BE2C (cell line): ENCODE measurements at regions not wholly inside any gene's neighbourhood (a gene's known extent, or its start where the extent isn't known, plus 50 kb on each side); places are given as distances from the start of the nearest gene placed in this dataset.

Experiments
- DNase-seq: peaks from one replicate; pipeline ENCODE4 v3.0.0-alpha.2; 2020
- H3K27me3 ChIP-seq: fragments of 250-450 bp; sonication (Bioruptor Pico); 2 replicates; pipeline ENCODE4 v1.5.1; 2020; ENCODE audit warnings: mild to moderate bottlenecking
- H3K36me3 ChIP-seq: fragments of 250-450 bp; sonication (Bioruptor Pico); 2 replicates; pipeline ENCODE4 v1.5.1; 2020; ENCODE audit warnings: mild to moderate bottlenecking
- H3K4me1 ChIP-seq: fragments of 250-450 bp; sonication (Bioruptor Pico); 2 replicates; pipeline ENCODE4 v1.5.1; 2020
- H3K4me3 ChIP-seq: 2 replicates; pipeline ENCODE4 v1.5.1; 2011; ENCODE audit warnings: low read depth, low read length
- H3K9me3 ChIP-seq: fragments of 250-450 bp; sonication (Bioruptor Pico); 2 replicates; pipeline ENCODE4 v1.5.1; 2020
- CTCF ChIP-seq: IDR thresholded peaks from 2 replicates; pipeline ENCODE4 v1.5.1; 2012; ENCODE audit warnings: mild to moderate bottlenecking, low read depth, low read length

- Histone ChIP-seq H3K4me3 (no peak overlapping the region), H3K27me3 (no peaks in the 10 kb centered on the region; the same call in 1 of the 2 replicates), H3K4me1 (no peaks in the 10 kb centered on the region), H3K9me3 (no peaks in the 10 kb centered on the region), H3K36me3 (no peaks in the 10 kb centered on the region)
- no peak for DNase-seq
- TF ChIP-seq CTCF = no peak
These were observed 68.8 kb upstream of the TSHZ3 start for GRCh38 chr19:31418055-31418454.

GRCh38 chr19:31418692-31419430, 69.6 kb upstream of the TSHZ3 start:
- H3K27me3 ChIP-seq = no peaks in the 10 kb centered on the region; the same call in 1 of the 2 replicates
- H3K4me1 ChIP-seq = no peaks in the 10 kb centered on the region
- no peak overlapping the region for H3K4me3 ChIP-seq
- H3K9me3 ChIP-seq = no peaks in the 10 kb centered on the region
- no peaks in the 10 kb centered on the region for H3K36me3 ChIP-seq
- no peak for TF ChIP-seq CTCF
- DNase-seq = no peak

- Histone ChIP-seq H3K27me3 (no peaks in the 10 kb centered on the region; the same call in 1 of the 2 replicates), H3K4me1 (no peaks in the 10 kb centered on the region), H3K36me3 (no peaks in the 10 kb centered on the region), H3K9me3 (no peaks in the 10 kb centered on the region), H3K4me3 (no peak overlapping the region)
- no peak for TF ChIP-seq CTCF
- DNase-seq = no peak
These were observed 70.7 kb upstream of the TSHZ3 start for GRCh38 chr19:31419871-31420445.

- Histone ChIP-seq H3K4me1 (no peaks in the 10 kb centered on the region), H3K27me3 (no peaks in the 10 kb centered on the region; the same call in 1 of the 2 replicates), H3K36me3 (no peaks in the 10 kb centered on the region), H3K4me3 (no peak overlapping the region), H3K9me3 (no peaks in the 10 kb centered on the region)
- no peak for DNase-seq
- TF ChIP-seq CTCF = no peak
These were observed 71.8 kb upstream of the TSHZ3 start for GRCh38 chr19:31421082-31421481.

GRCh38 chr19:31421856-31422255, 72.6 kb upstream of the TSHZ3 start:
- no peak for TF ChIP-seq CTCF
- no peaks in the 10 kb centered on the region for H3K9me3 ChIP-seq
- no peaks in the 10 kb centered on the region; the same call in 1 of the 2 replicates for H3K27me3 ChIP-seq
- no peaks in the 10 kb centered on the region for H3K4me1 ChIP-seq
- no peak overlapping the region for H3K4me3 ChIP-seq
- no peak for DNase-seq
- no peaks in the 10 kb centered on the region for H3K36me3 ChIP-seq

- Histone ChIP-seq H3K36me3 (no peaks in the 10 kb centered on the region), H3K27me3 (no peaks in the 10 kb centered on the region; the same call in 1 of the 2 replicates), H3K4me3 (no peak overlapping the region), H3K4me1 (no peaks in the 10 kb centered on the region), H3K9me3 (no peaks in the 10 kb centered on the region)
- no peak for DNase-seq
- no peak for TF ChIP-seq CTCF
These were observed 74.7 kb upstream of the TSHZ3 start for GRCh38 chr19:31423896-31424295.
